SK-N-SH treated with all-trans-retinoic acid at 6 μM for 48 hours (cell line): ENCODE measurements at regions not wholly inside any gene's neighbourhood (a gene's known extent, or its start where the extent isn't known, plus 50 kb on each side); places are given as distances from the start of the nearest gene placed in this dataset.

ENCODE experiments used
- ARNTL ChIP-seq: fragments of 450-650 bp; formaldehyde crosslinking; IDR thresholded peaks from 2 replicates; pipeline ENCODE4 v1.5.0; 2020; ENCODE audit warnings: low read depth, mild to moderate bottlenecking, moderate library complexity, borderline replicate concordance
- BACH2 ChIP-seq: fragments of 250-450 bp; sonication (Bioruptor Pico); IDR thresholded peaks from 2 replicates; pipeline ENCODE4 v1.9.0; 2021; ENCODE audit warnings: mild to moderate bottlenecking, borderline replicate concordance
- ESRRG ChIP-seq: fragments of 250-450 bp; sonication (Bioruptor Pico); IDR thresholded peaks from 2 replicates; pipeline ENCODE4 v1.6.1; 2021; ENCODE audit warnings: mild to moderate bottlenecking
- GLIS3 ChIP-seq: fragments of 250-450 bp; sonication (Bioruptor Pico); IDR thresholded peaks from 2 replicates; pipeline ENCODE4 v1.5.0; 2020; ENCODE audit warnings: mild to moderate bottlenecking, moderate library complexity
- TF ChIP-seq, protein P1 (sequence below): fragments of 250-450 bp; sonication (Bioruptor Pico); IDR thresholded peaks from 2 replicates; pipeline ENCODE4 v1.5.1; 2020; ENCODE audit warnings: low read depth, mild to moderate bottlenecking, moderate library complexity
- TF ChIP-seq, protein P2 (sequence below): fragments of 250-450 bp; sonication (Bioruptor Pico); IDR thresholded peaks from 2 replicates; pipeline ENCODE4 v1.8.0; 2020; ENCODE audit warnings: mild to moderate bottlenecking, moderate library complexity, borderline replicate concordance

DNA sequence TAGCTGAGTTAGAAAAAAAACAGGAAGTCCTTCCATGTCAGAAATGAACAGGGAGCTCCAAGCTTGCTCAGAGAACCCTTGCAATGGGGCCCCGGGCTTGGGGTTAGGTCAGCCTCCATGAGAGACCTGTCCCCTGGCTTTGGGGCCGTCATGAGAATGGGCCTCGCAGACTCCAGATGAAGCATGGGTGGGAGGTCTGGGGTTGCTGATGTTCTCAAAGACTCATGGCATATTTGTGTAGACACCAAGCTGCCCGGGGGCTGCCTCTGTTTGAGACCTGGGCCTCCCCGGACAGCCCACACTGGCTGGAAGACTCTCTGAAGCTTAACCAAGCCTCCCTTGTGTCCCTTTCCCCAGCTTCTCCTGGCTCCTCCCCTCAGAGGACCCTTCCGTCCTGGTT, 186.3 kb downstream of the IRX2 start:
- TF ChIP-seq, protein P1, sequence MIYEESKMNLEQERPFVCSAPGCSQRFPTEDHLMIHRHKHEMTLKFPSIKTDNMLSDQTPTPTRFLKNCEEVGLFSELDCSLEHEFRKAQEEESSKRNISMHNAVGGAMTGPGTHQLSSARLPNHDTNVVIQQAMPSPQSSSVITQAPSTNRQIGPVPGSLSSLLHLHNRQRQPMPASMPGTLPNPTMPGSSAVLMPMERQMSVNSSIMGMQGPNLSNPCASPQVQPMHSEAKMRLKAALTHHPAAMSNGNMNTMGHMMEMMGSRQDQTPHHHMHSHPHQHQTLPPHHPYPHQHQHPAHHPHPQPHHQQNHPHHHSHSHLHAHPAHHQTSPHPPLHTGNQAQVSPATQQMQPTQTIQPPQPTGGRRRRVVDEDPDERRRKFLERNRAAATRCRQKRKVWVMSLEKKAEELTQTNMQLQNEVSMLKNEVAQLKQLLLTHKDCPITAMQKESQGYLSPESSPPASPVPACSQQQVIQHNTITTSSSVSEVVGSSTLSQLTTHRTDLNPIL (CRISPR knock-in tag) = no peak
- TF ChIP-seq GLIS3 (CRISPR knock-in tag) (no peak), ARNTL (CRISPR knock-in tag) (no peak), ESRRG (CRISPR knock-in tag) (no peak), BACH2 (CRISPR knock-in tag) (no peak)
- TF ChIP-seq, protein P2, sequence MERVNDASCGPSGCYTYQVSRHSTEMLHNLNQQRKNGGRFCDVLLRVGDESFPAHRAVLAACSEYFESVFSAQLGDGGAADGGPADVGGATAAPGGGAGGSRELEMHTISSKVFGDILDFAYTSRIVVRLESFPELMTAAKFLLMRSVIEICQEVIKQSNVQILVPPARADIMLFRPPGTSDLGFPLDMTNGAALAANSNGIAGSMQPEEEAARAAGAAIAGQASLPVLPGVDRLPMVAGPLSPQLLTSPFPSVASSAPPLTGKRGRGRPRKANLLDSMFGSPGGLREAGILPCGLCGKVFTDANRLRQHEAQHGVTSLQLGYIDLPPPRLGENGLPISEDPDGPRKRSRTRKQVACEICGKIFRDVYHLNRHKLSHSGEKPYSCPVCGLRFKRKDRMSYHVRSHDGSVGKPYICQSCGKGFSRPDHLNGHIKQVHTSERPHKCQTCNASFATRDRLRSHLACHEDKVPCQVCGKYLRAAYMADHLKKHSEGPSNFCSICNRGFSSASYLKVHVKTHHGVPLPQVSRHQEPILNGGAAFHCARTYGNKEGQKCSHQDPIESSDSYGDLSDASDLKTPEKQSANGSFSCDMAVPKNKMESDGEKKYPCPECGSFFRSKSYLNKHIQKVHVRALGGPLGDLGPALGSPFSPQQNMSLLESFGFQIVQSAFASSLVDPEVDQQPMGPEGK = no peak
